Right renal pelvis (tissue), 4 donors: ENCODE measurements at regions not wholly inside any gene's neighbourhood (a gene's known extent, or its start where the extent isn't known, plus 50 kb on each side); places are given as distances from the start of the nearest gene placed in this dataset.
"Not testable (repeated sequence)": the region's sequence is repeated elsewhere in the genome, so short reads cannot be mapped to it uniquely, and the experiment has no call there.

Experiments used
- DNase-seq, 4 donors: peaks; one replicate each; pipeline ENCODE4 v3.0.0-alpha.2; 2013; ENCODE audit warnings: low read depth in 4 of 4, low spot score in 3 of 4, missing footprints in 1 of 4

GRCh38 chr7:119515962-119516361, 757.0 kb upstream of the KCND2 start:
- no peak for DNase-seq

DNA sequence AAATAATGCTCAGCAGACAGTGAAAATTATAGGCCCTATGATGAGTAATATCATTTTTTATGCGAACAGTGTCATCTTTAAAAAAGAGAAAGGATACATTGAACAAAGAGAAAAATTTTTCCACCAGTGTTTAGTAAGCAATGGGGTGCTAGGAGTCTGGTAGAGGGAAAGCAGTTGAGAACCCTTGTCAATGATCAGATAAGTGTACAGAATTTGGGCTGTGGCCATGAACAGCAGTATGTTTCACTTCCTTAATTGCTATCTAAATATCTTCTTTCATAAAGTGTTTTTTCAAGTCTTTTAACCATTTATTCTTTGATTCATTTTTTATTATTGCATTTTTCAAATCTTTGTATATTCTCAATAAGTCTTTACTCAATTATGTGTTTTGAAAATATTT, 750.7 kb upstream of the KCND2 start:
- DNase-seq, result no peak

DNA sequence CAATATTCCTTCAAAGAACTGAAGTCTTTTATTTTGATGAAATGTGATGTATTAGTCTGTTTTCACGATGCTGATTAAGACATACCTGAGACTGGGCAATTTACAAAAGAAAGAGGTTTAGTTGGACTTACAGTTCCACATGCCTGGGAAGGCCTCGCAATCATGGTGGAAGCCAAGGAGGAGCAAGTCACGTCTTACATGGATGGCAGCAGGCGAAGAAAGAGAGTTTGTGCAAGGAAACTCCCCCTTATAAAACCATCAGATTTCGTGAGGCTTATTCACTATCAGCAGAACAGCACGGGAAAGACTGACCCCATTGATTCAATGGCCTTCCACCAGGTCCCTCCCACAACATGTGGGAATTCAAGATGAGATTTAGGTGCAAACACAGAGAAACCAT, 750.3 kb upstream of the KCND2 start:
- DNase-seq, result no peak

DNA sequence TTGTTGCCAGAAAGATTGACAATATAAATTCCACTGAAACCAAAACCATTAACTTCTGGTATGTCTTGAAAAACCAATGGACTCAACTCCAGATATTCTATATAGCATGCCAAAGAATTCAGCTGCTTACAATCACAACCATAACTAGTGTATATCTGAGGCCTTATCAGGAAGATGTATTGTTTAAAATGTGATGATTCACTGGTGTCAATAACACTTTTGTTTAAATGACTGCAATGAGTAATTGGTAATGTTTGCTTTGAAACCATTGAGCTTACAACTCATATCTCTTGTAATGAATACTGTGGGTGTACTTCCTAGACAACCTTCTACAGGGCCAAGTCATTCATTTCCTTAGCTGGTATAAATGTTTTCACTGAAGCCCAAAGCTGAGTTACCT, 727.9 kb upstream of the KCND2 start:
- no peak for DNase-seq

DNA sequence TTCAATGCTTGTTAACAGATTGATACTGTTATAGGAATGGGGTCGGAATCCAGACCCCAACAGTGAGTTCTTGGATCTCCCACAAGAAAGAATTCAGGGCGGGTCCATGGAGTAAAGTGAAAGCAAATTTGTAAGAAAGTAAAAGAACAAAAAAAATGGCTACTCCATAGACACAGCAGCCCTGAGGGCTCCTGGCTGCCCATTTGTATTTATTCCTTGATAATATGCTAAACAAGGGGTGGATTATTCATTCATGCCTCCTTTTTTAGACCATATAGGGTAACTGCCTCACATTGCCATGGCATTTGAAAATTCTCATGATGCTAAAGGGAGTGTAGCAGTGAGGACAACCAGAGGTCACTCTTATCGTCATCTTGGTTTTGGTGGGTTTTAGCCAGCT, 717.2 kb upstream of the KCND2 start:
- no peak for DNase-seq

GRCh38 chr7:119556436-119556835, 716.5 kb upstream of the KCND2 start:
- no peak for DNase-seq

DNA sequence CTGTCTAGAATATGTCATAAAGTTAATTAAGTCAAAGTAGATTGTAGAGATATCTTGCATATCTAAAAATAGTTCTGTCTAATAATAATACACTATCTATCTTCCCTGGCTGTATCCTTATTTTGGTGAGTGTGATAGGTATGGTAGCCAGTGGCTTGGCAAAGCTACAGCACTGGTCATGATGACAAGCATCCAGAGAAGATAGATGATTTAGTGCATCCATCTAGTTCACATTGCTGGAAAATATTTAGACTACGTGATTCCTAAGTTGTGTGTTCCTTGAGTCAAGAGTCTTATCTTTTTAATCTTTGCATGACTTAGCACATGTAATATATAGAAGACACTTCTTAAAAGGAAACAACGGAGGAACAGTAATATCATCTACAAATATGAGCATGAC, 711.2 kb upstream of the KCND2 start:
- no peak for DNase-seq

GRCh38 chr7:119562839-119563238, 710.1 kb upstream of the KCND2 start:
- DNase-seq, result no peak

GRCh38 chr7:119571666-119572065, 701.3 kb upstream of the KCND2 start:
- no peak for DNase-seq

DNA sequence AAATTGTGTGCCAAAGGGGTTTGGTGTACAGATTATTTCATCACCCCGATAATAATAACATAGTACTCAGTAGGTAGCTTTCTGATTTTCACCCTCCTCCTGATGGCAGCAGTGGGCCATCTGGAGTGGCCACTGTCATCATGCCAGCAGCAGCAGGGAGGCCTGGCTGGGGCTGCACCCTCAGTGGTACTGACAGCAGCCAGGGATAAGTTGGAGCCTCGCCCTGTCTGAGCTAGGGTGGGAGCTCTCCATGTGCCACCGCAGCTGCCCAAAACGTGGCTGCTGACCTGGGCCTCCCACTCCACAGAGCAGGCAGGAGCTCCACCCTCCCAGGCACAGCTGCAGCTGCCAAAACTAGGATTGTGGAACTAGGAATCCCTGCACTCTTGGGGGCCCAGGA, 700.8 kb upstream of the KCND2 start:
- no peak for DNase-seq

DNA sequence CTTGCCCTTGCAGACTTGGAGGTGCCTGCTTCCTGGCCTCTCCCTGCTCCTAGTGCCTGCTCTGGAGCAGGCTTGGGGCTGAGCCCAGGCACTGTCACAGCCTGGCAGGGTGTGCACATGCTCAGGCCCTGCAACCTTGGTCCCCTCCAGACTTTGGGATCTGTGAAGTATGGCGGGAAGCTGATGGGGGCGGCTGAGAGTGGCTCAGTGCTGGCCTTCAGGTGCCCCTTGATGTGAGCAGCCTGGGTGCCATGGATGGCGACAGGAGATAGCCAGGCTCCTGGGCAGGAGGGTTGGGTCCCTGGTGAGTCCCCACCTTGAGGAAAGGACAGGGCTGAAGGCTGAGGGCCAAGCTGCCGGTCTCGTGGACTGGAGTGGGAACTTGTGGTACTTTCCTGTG, 700.4 kb upstream of the KCND2 start:
- no peak for DNase-seq

DNA sequence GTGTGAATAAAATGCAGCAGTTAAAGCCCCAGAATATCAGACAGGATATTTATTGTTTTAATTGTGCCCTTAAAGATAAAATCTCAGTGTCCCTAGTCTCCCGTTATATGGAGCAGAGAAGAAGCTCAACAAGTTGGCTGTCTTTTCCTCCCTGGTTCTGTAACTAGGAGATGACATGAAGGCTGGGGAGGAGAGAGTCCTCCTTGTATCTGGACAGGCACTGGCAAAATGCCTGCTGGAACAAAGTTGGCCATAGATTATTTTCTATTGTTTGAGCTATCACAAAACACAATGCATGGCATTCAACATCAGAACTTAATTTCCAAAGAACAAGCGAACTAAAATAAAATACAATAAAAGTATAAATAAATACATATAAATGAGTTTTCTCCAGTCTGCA, 694.9 kb upstream of the KCND2 start:
- DNase-seq, result no peak

- no peak for DNase-seq
Observed at GRCh38 chr7:119594956-119595355, 678.0 kb upstream of the KCND2 start.

DNA sequence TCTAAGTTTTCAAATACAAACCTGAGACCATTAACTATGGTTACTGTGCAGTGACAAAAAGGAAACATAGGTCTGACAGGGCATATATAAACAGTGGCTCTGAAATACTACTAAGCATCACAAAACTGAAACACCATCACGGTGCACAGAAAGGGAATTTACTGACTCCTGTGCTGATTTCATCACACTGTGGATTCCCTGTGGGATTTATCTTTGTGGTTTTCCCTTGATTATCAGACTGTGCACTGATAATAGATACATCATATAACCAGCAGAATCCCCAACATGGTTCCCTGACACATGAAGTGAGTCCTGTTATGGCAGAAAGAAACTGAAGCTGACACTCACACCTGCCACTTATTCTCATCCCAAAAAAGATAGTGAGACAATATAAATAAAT, 676.3 kb upstream of the KCND2 start:
- DNase-seq, result no peak

DNA sequence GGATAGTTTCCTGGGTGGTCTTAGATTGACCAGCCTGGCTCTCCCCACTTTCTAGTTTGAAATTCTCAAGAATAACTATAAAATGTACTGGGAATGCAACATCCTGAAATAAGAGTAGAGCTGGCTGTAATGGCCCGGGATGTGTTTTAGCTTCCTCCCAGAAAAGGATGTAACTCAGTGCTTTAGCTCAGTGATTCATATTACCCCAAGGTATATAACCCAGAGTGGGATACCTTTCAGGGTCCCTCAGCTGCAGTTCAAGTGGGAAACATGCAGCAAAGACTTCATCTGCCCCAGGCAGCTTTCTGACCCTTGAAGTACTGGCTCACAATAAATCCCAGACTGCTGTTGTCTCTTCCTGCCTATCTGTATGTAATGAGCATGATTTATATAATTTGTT, 666.7 kb upstream of the KCND2 start:
- no peak for DNase-seq

DNA sequence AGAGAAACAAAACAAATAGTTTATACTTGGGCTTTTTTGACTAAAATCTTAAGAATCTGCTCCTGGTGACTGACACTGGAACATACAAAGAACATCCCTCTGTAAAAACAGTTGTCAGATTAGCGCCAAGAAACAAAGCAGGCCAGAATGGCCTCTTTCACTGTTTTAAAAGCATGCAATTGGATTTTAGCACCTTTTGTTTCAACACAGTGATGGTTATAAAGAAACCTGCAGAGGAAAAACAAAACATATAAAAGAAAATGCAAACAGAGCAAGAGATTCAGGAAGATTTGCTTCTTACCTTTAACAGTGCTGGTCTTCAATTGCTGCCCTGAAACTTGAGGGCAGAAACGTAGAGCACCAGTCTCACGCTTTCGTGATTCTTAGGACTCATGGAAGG, 652.2 kb upstream of the KCND2 start:
- DNase-seq, result no peak

GRCh38 chr7:119623427-119623826, 649.5 kb upstream of the KCND2 start:
- DNase-seq, result no peak

GRCh38 chr7:119630406-119630969, 642.5 kb upstream of the KCND2 start:
- DNase-seq, result no peak

GRCh38 chr7:119633812-119634211, 639.2 kb upstream of the KCND2 start:
- DNase-seq, result not testable (repeated sequence)

- no peak for DNase-seq
Observed at GRCh38 chr7:119640326-119640725, 632.6 kb upstream of the KCND2 start.

DNA sequence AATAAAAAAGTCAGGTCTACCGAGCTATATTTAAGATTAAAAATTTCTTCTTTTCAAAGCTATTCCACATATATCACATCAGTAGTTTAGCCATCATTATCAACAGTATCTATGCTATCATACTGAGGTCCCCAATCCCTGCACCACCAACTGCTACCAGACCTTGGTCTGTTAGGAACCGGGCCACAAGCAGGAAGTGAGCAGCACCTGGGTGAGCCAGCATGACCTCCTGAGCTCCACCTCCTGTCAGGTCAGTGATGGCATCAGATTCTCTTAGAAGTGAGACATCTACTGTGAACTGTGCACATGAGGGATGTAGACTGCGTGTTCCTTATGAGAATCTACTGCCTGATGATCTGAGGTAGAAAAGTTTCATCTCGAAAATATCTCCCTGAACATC, 632.1 kb upstream of the KCND2 start:
- no peak for DNase-seq

GRCh38 chr7:119643558-119643957, 629.4 kb upstream of the KCND2 start:
- no peak for DNase-seq

- DNase-seq, result no peak
Observed at GRCh38 chr7:119647286-119647685, 625.7 kb upstream of the KCND2 start.
